GM18907 (cell line): ENCODE measurements at regions not wholly inside any gene's neighbourhood (a gene's known extent, or its start where the extent isn't known, plus 50 kb on each side); places are given as distances from the start of the nearest gene placed in this dataset.
"Not testable (repeated sequence)": the region's sequence is repeated elsewhere in the genome, so short reads cannot be mapped to it uniquely, and the experiment has no call there.

ENCODE experiments used
- ATAC-seq: cut with Tn5 transposase; IDR thresholded peaks from one replicate; pipeline ENCODE4 v1.9.1; 2021; ENCODE audit warnings: mild to moderate bottlenecking, moderate library complexity; ENCODE audit not compliant: unreplicated experiment

DNA sequence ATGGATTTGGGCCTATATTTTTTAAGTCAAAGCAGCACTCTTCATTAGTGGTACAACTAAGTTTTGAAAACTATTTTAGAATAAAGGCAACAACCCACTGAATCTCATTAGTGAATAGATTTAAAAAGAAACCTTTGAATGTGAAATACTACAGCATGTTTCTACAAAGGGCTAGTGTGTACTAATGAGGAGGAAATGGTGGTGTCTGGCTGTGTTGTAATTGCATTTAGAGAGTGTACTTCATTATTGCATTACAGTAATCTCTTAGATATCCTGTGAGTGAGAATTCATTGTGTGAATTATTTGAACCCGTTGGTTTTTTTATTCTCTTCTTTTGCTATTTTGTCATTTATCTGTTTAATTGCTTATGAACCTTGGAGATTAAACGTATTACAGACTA, 575.4 kb upstream of the FAM98A start:
- no peak for ATAC-seq

DNA sequence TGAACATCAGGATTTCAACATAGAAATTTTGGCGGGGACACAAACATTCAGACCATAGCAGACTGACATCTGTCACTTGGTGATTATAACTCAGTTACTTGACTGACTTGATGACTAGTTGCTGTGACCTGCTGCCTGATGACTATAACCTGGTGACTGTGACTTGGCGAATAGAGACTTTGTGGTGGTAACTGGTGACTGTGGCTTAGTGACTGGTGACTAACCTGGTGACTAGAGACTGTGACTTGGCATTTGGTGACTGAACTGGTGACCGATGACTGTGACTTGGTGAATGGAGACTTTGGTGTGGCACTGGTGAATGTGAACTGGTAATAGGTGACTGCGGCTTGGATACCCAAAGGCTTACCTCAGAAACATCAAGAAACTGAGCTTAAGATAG, 563.1 kb upstream of the FAM98A start:
- no peak for ATAC-seq

DNA sequence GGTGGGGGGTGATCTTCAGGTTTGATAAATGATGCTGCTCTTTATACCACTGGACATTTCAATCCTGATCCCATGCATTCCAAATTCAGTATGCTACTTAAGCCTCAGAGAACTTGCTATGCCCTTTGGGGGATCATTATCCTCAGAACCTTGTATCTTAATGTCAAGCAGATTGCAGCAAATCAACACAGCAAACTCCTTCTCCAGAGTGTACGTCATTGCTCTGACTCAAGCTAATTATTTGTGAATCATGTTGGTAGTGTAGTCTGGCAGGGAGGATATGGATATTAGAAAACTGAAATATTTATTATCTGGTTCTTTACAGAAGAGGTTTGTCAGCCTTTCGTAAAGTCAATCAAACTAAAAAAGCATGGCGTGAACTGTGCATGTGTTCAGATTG, 562.5 kb upstream of the FAM98A start:
- ATAC-seq = no peak

DNA sequence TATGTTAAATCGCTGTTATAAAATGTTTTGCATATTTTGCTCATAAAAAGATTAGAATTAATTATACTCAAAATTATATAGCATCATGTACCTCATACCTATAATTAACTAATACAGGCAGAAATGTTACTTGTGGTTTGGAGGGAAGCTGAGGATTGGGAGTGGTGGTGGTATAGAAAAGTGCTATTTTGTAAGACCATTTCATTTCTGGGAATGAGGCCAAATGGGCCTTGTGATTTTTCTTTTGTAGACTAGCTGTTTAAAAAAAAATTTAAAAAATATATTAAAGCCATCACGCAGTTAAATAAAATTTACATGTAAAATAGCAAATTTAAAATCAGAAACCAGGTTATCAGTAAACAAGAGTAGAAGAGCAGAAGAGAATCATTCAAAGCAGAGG, 560.8 kb upstream of the FAM98A start:
- ATAC-seq = no peak

DNA sequence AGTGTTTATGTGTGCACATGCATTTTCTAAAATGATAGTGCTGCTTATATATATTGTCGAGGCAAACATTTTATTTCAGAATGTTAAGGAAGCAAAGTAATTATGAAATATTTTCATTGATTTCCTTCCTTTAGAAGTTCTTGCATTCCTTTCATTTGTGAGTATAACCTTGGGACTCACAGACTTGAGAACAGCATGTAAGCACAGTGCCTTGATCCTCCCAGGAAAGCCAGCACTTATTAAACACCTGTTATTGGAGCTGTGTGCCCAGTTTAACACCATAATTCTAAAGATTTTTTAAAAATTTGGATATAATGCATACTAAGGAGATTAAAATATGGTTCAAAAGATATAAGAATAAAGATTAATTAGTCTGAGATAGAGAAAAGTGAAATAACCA, 554.4 kb upstream of the FAM98A start:
- no peak for ATAC-seq

DNA sequence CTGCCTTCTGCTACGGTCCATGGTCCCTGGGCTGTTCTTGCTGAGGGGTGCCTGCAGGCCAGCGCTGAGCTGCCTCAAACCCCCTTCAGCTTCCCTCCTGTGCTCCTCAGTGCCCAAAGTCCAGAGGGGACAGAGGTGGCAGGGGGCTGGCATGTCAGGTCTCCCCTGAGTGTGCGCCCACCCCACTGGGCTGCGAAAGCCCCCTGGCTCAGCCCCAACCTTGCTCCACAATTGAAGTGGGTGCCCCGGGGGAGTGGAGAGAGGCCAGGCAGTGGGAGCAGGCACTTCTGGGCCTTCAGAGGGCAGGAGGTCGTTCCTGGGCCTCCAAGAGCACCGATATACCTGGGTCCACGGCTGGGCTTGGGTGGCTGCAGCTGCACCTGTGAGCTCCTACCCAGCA, 548.7 kb upstream of the FAM98A start:
- ATAC-seq = no peak

DNA sequence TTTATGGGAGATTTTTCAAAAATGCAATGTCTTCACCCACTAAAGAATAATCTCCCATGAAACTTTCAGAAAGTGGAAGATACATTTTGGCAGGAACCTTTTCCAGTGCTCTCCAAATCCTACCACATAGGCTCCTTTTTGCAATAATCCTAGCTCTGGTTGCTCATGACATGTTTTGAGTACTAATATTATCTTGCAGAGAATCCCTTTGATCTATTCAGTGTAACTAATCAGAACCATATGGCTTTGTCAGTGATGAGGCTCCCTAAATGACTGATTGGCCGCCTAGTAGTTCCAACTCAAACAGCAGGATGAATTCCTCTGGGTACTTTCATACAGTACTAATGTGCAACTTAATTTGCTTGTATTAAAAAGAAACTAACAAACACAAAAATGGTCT, 544.0 kb upstream of the FAM98A start:
- no peak for ATAC-seq

DNA sequence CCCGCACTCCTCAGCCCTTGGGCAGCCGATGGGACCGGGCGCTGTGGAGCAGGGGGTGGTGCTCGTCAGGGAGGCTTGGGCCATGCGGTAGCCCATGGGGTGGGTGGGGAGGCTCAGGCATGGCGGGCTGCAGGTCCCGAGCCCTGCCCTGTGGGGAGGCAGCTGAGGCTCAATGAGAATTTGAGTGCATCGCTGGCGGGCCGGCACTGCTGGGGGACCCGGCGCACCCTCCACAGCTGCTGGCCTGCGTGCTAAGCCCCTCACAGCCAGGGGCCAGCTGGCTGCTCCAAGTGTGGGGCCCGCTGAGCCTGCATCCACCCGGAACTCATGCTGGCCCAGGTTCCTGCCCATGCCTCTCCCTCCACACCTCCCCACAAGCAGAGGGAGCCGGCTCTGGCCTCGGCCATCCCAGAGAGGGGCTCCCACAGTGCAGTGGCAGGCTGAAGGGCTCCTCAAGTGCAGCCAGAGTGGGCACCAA, 543.5 kb upstream of the FAM98A start:
- ATAC-seq = not testable (repeated sequence)

DNA sequence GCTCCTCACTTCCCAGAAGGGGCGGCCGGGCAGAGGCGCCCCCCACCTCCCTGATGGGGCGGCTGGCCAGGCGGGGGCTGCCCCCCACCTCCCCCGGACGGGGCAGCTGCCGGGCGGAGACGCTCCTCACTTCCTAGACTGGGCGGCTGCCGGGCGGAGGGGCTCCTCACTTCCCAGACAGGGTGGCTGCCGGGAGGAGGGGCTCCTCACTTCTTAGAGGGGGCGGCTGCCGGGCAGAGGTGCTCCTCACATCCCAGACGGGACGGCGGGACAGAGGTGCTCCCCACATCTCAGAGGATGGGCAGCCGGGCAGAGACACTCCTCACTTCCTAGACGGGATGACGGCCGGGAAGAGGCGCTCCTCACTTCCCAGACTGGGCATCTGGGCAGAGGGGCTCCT, 534.0 kb upstream of the FAM98A start:
- not testable (repeated sequence) for ATAC-seq

DNA sequence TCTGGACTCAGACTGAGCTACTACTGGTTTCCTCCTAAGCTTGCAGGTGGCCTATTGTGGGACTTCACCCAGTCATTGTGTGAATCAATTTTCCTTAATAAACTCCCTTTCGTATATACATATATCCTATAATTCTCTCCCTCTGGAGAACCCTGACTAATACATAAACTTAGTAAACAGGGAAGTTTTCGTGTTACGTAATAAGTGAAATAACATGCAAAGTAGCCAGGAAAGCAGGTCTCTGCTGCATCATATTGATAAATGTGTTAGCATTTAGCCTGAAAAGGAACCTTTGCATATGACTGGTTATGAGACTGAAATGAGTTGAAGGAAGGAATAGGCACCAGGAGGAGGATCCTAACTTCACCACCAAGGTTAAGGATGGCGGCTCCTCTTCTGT, 527.2 kb upstream of the FAM98A start:
- no peak for ATAC-seq

DNA sequence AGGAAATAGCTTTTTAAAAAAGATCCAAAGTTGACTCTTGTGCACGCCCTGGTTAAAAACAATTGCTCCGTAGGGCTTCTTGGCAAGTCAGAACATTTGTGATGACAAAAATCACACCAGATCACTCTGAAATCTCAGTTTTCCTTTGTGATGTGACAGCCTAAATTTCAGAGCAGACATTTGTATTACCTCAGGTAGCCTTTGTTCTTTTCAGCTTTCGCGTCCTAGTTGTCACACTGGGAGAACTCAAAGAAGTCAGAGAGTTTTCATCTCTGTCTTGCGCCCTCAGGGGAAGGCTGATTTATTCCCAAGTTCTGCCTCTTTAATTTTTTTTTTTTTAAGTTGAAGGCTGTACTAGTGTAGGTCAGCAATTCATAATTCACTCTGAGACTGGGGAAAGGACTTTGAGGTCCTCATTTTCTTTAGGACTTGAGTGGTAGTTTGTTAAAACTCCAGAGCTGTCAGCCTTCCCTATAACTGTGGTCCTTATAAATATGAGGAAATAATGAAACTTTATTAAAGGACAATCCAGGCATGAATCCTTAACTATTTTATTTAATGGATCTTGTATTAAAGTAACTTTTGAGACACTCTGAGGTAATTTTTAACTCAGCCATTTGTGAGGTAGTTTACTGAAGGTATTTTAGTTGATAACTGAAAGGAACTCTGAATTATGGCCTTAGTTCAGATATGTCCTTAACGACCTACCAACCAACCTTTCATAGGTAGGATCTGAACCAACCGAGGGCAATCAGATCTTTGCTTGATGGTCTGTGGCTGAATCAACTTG, 525.1 kb upstream of the FAM98A start:
- ATAC-seq = no peak

DNA sequence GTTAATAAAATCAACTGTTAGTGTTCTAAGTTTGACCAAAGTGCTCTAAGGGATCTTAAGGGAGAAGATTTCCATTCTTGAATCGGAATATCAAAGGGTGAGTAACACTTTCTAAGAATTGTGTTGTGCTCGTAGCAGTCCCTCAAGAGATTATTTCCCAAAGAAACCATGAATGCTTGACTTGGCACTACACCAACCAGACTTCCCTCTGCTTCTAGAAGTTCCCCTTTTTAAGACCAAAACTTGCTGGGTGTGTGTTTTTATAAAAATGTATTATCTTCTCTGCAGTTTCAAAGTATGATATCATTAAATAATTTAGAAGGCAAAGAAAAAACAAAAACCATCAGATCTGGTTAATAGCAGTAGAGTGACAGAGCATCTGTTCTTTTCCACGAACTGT, 522.0 kb upstream of the FAM98A start:
- no peak for ATAC-seq

DNA sequence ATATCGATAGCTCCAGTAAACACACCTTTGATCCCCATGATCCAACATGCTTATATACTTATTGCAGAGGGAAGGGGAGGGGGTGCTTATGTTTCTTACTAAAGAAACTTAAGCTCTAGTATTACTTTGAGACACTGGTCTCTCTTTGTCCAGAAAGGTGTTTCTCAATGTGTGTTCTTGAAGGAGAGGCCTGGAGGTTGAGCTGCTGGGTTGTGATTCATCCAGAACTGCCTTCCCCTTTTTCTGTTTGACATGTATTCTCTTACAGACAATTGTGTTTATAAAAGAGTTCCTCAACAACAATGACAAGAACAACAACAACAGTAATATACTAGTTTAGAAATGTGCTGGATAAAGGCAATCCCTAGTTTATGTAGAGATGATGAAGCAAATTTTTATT, 516.0 kb upstream of the FAM98A start:
- ATAC-seq = no peak

DNA sequence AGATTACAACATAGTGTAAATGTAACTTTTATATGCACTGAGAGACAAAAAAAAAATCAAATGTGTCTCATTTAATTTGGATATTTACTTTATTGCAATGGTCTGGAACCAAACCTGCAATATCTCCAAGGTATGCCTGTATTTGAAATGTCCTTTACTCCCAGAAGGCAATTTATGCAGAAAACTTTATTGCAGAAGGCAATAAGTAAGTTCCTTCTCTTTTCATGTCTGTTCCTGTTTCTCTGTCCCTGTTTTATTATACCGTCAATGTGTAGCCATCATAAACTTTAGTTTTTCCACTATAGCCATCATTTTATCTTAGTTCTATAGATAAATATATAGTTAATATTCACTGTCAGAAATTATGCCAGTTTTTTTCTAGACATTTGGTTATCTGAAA, 513.1 kb upstream of the FAM98A start:
- ATAC-seq = no peak

DNA sequence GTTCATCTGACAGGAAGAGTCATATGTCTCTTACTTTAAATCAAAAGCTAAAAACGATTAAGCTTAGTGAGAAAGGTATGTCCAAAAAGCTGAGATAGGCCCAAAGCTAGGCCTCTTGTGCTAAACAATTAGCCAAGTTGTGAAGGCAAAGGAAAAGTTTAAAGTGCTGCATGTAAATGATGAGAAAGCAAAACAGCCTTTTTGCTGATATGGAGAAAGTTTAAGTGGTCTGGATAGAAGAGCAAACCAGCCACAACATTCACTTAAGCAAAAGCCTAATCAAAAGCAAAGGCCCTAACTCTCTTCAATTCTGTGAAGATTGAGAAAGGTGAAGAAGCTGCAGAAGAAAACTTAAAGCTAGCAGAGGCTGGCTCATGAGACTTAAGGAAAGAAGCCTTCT, 511.3 kb upstream of the FAM98A start:
- ATAC-seq = no peak

DNA sequence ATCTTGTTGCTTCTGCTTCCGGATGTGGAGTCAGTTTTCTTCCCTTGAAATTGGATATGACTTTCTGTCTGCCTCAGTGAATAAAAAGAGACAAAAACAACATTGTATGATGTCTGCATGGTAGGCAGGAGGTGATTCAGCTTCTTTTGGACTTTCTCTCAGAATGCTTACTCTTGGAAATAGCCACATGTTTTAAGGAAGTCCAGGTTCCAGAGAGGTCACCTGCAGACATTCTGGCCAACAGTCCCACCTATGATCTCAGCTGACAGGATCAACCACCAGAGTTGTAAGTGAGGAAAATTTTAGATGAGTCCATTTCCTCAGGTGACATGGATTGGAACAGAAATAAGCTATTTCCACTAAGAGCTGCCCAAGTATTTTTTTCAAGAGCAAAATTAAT, 508.7 kb upstream of the FAM98A start:
- no peak for ATAC-seq

DNA sequence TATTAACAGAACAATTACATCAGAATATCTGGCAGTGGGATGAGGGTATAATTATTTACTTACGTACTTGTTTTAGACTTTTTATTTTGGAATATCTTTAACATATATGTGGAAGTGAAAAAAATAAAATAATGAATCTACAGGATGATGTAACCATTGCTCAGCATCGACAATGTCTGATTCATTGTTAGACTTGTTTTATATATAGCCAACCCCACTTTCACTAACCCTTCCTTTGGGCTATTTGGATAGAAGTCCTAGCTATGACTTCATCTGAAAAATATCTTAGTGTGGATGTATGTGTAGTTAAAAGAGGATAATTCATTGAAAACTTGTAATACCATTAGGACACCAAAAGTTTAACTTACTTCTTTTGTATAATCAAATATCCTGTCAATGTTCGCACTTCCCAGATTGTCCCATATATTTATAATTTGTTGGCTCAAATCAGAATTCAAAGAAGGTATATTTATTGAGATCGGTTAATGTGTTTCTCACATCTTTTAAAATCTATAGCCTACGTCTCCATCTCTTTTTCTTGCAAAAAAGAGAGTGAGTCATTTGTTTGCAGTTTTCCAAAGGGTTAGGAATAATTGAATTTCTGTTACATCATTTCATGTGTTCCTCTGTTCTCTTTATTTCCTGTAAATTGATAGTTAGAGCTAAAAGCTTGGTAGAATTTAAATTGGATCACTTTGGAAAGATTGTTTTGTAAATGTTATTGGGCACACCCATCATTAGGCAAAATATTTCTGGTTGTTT, 506.1 kb upstream of the FAM98A start:
- ATAC-seq = no peak

DNA sequence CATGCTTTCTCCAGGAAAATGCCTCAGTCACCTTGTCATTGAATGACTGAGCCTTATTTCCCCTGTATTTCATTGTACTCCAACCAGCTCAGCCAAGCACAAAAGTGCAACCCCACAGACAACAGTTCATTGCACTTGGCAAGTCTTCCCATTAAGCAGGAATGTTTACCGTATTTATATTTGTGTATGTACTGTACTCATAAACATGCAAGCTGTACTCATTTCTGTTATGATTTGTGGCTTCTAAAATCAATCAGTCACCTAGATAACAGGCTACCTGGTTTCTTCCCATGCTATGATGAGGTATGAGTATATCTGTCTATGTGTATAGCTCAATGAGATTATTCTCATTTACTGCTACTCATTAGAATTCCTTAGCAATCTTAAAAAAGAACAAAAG, 505.5 kb upstream of the FAM98A start:
- no peak for ATAC-seq

DNA sequence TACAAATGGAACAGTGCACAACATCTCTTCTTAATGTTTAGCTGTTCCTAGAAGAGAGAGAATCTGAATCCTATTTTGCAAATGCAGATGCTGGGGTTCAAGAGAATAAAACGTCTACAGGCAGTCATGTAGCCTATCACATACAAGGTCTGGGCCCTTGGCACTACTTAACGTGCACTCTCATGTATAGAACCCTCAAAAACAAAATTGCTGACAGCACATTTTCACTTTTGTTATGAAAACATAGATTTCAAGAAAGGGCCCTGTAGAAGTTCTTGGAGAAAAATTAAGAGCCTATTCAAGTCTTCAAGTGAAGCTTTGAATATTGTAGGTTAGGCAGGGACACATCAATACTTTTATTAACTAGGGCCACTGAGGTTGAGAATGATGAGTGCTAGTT, 504.3 kb upstream of the FAM98A start:
- no peak for ATAC-seq

DNA sequence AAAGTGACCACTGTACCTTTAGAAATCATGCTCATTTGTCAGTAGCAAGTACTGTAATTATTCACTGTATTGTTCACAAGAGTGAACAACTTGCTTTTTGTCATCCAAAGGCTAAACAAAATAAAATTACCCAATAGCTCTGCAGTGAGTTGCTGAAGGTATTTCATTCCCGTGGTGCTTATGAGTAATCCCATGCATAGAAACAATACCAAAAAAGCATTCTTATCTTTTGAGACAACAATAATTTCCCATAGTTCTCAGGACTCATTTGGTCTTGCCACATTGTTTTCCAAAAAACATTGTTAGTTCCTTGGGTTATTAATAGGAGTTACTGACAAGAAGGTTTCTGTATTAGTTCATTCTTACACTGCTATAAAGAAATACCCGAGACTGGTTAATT, 503.2 kb upstream of the FAM98A start:
- no peak for ATAC-seq

DNA sequence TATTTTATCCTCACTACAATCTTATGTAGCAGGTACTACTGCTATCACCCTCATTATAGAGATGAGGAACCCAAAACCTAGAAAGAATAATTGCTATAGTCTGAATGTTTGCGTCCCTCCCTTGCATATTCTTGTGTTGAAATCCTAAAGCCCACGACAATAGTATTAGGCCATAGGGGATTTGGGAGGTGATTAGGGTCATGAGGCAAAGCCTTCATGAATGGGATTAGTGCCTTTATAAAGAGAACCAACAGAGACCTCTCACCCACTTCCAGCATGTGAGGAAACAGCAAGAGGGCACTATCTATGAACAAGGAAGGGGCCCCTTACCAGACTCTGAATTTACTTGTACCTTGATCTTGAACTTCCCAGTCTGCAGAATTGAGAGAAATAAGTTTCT, 500.3 kb upstream of the FAM98A start:
- ATAC-seq = no peak

DNA sequence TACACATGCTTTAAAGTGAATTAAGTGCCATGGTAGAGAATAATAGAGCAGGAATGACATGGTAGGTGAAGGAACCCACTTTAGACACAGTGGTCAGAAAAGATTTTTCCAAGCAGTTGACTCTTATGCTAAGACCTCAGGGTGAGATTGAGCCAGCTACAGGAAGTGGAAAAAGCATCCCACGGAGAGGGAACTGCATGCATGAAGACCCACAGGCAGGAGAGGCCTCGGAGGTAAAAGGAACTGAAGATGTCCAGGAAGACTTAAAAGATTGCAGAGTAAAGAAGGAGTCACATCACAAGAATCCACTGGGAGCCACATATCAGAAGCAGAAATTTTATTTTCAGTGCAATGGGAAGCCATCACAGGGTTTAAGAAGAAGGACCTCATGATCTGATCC, 499.2 kb upstream of the FAM98A start:
- ATAC-seq = no peak
